HEK293T (cell line): ENCODE measurements at regions not wholly inside any gene's neighbourhood (a gene's known extent, or its start where the extent isn't known, plus 50 kb on each side); places are given as distances from the start of the nearest gene placed in this dataset.

Experiments
- CTCF ChIA-PET: fragments of 350-600 bp; formaldehyde crosslinking; extraction: SDS; loops from one replicate; lab custom pipeline; 2021; ENCODE audit warnings: antibody characterized with exemption, inconsistent platforms; lab: Yijun Ruan, JAX
- POLR2A ChIA-PET: fragments of 350-600 bp; formaldehyde crosslinking; extraction: SDS; loops from one replicate; lab custom pipeline; 2020; ENCODE audit warnings: antibody characterized with exemption, inconsistent platforms; lab: Yijun Ruan, JAX
- DNase-seq: peaks from one replicate; pipeline ENCODE4 v3.0.0; 2012; ENCODE audit warnings: mixed read lengths; ENCODE audit errors: extremely low spot score
- ARNT ChIP-seq: fragments of 450-650 bp; IDR thresholded peaks from 2 replicates; pipeline ENCODE4 v1.6.1; 2017; ENCODE audit warnings: mild to moderate bottlenecking
- BHLHE40 ChIP-seq: fragments of 450-650 bp; IDR thresholded peaks from 2 replicates; pipeline ENCODE4 v1.6.1; 2016; ENCODE audit warnings: mild to moderate bottlenecking, moderate library complexity, borderline replicate concordance
- CTBP1 ChIP-seq: fragments of 450-650 bp; IDR thresholded peaks from 2 replicates; pipeline ENCODE4 v1.6.1; 2016; ENCODE audit warnings: borderline replicate concordance
- ELF4 ChIP-seq: fragments of 450-650 bp; IDR thresholded peaks from 2 replicates; pipeline ENCODE4 v1.6.1; 2017; ENCODE audit warnings: antibody characterized with exemption
- FOXA1 ChIP-seq: fragments of 450-650 bp; IDR thresholded peaks from 2 replicates; pipeline ENCODE4 v1.6.1; 2016; ENCODE audit warnings: mild to moderate bottlenecking
- FOXK2 ChIP-seq: fragments of 450-650 bp; IDR thresholded peaks from 2 replicates; pipeline ENCODE4 v1.6.1; 2016; ENCODE audit warnings: mild to moderate bottlenecking
- FOXM1 ChIP-seq: fragments of 450-650 bp; IDR thresholded peaks from 2 replicates; pipeline ENCODE4 v1.6.1; 2017; ENCODE audit warnings: mild to moderate bottlenecking, borderline replicate concordance
- HDGF ChIP-seq: fragments of 450-650 bp; IDR thresholded peaks from 2 replicates; pipeline ENCODE4 v1.6.1; 2017; ENCODE audit warnings: antibody characterized with exemption, borderline replicate concordance
- L3MBTL2 ChIP-seq: fragments of 450-650 bp; conservative IDR thresholded peaks from 2 replicates; pipeline ENCODE4 v1.6.1; 2016; ENCODE audit warnings: mild to moderate bottlenecking
- LEF1 ChIP-seq: fragments of 450-650 bp; IDR thresholded peaks from 2 replicates; pipeline ENCODE4 v1.6.1; 2017; ENCODE audit warnings: mild to moderate bottlenecking, borderline replicate concordance
- NFRKB ChIP-seq: fragments of 450-650 bp; IDR thresholded peaks from 2 replicates; pipeline ENCODE4 v1.6.1; 2016; ENCODE audit warnings: mild to moderate bottlenecking, moderate library complexity
- SP1 ChIP-seq: fragments of 450-650 bp; IDR thresholded peaks from 2 replicates; pipeline ENCODE4 v1.6.1; 2017
- SUZ12 ChIP-seq: fragments of 450-650 bp; IDR thresholded peaks from 2 replicates; pipeline ENCODE4 v1.6.1; 2016; ENCODE audit warnings: mild to moderate bottlenecking
- TARDBP ChIP-seq: fragments of 450-650 bp; IDR thresholded peaks from 2 replicates; pipeline ENCODE4 v1.6.1; 2016
- ZNF384 ChIP-seq: fragments of 450-650 bp; IDR thresholded peaks from 2 replicates; pipeline ENCODE4 v1.6.1; 2016
- TF ChIP-seq, protein P1 (sequence below): fragments of 450-650 bp; IDR thresholded peaks from 2 replicates; pipeline ENCODE4 v1.6.1; 2016

GRCh38 chr1:177854951-177855350 is 114.9 kb downstream of the SEC16B start:
- POLR2A ChIA-PET, result no interaction called here
- no peak for DNase-seq
- TF ChIP-seq ARNT (no peak), NFRKB (no peak), CTBP1 (no peak), TARDBP (no peak), SUZ12 (no peak), FOXA1 (no peak), BHLHE40 (no peak), HDGF (no peak), LEF1 (no peak), ZNF384 (no peak), SP1 (no peak), FOXK2 (no peak), L3MBTL2 (no peak), ELF4 (no peak)
- TF ChIP-seq, protein P1, sequence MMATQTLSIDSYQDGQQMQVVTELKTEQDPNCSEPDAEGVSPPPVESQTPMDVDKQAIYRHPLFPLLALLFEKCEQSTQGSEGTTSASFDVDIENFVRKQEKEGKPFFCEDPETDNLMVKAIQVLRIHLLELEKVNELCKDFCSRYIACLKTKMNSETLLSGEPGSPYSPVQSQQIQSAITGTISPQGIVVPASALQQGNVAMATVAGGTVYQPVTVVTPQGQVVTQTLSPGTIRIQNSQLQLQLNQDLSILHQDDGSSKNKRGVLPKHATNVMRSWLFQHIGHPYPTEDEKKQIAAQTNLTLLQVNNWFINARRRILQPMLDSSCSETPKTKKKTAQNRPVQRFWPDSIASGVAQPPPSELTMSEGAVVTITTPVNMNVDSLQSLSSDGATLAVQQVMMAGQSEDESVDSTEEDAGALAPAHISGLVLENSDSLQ, result no peak
- CTCF ChIA-PET, result no interaction called here

DNA sequence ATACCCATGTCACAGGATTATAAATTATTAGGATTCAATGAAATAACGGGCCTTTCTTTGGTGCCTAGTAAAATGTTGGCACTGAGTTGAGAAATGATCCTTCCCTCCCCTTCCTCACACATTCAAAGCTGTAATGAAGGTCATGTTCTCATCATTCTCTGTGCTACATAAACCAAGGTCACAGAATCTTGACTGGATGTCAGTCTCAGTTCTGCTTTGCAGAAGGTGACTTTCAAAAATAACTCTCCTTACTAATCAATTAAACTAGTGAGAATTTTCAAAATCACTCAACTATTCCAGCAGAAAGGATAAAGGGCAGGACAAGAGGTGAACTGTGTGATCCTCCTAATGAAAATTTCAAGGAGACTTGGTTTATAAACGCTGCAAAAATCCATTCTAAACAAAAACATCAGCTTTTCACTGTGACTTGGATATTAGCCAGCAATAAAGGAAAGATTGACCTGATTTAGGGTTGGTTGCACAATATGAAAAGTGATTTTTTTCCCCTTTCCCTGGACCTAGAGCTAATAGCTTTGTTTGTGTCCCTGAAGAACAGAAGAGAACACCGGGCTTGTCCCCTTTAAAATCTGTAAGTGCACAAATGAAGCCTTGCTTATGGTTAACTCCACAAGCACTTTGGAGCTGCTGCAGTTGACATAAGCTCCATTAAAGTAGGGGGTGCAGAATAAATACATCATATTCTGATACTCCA is 120.1 kb downstream of the SEC16B start:
- no peak for DNase-seq

DNA sequence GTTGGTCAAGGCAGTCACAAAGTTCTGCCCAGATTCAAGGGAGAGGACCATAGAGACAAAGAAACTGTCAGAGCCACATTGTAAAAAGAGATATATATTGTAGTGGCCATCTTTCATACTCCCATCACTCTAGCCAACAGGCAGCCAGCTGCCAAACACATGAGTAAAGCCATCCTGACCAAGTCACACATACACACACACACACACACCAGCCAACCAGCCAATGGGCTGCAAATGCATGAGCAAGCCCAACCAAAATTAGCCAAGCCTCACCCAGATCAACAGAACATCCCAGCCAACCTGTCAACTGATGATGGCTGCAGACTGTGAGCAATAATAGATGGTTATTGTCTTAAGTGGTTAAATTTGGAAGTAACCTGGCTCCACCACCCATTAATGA is 120.7 kb downstream of the SEC16B start:
- TF ChIP-seq, protein P1, result no peak
- TF ChIP-seq SP1, result no peak
- TF ChIP-seq ELF4, result no peak
- TF ChIP-seq HDGF, result no peak
- no peak for TF ChIP-seq SUZ12
- TF ChIP-seq ZNF384, result no peak
- no peak for TF ChIP-seq LEF1
- TF ChIP-seq ARNT, result no peak
- TF ChIP-seq CTBP1, result no peak
- no peak for TF ChIP-seq L3MBTL2
- TF ChIP-seq FOXM1, result no peak
- TF ChIP-seq FOXK2, result no peak
- no peak for TF ChIP-seq TARDBP
- no peak for TF ChIP-seq BHLHE40
- TF ChIP-seq NFRKB, result no peak
- TF ChIP-seq FOXA1, result no peak
- DNase-seq, result no peak
- ChIA-PET POLR2A (no interaction called here), CTCF (no interaction called here)

More for the DNA sequence above, 120.1 kb downstream of the SEC16B start:
- ChIA-PET POLR2A (no interaction called here), CTCF (no interaction called here)
- TF ChIP-seq HDGF, result no peak
- TF ChIP-seq ARNT, result no peak
- TF ChIP-seq LEF1, result no peak
- no peak for TF ChIP-seq SP1
- no peak for TF ChIP-seq FOXA1
- no peak for TF ChIP-seq L3MBTL2
- no peak for TF ChIP-seq ZNF384
- no peak for TF ChIP-seq TARDBP
- no peak for TF ChIP-seq CTBP1
- TF ChIP-seq ELF4, result no peak
- TF ChIP-seq FOXM1, result no peak
- no peak for TF ChIP-seq BHLHE40
- no peak for TF ChIP-seq SUZ12

DNA sequence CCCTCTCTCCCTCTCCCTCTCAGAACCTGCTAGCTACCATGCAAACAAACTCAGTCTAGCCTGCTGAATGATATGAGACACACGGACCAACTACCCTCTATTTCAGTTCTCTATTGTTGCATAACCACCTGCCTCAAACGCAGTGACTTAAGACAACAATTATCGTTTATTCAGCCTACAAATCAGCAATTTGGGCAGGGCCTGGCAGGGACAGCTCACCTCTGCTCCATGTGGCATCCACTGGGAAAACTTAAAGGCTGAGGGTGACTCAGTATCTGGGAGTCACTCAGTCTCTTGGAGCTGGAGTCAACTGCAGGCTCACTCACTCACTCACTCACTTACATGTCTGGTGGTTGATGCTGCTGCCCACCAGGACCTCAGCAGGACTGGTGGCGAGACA is 121.3 kb downstream of the SEC16B start:
- ChIA-PET POLR2A (no interaction called here), CTCF (no interaction called here)
- TF ChIP-seq L3MBTL2 (no peak), FOXK2 (no peak)
- DNase-seq, result no peak

GRCh38 chr1:177847843-177848242 is 122.0 kb downstream of the SEC16B start:
- ChIA-PET CTCF (no interaction called here), POLR2A (no interaction called here)
- DNase-seq, result no peak
- TF ChIP-seq HDGF, result no peak
- TF ChIP-seq SP1, result no peak
- TF ChIP-seq ZNF384, result no peak
- no peak for TF ChIP-seq ELF4
- no peak for TF ChIP-seq FOXA1
- TF ChIP-seq SUZ12, result no peak
- no peak for TF ChIP-seq TARDBP
- TF ChIP-seq, protein P1, result no peak
- TF ChIP-seq NFRKB, result no peak
- TF ChIP-seq LEF1, result no peak
- no peak for TF ChIP-seq ARNT
- TF ChIP-seq BHLHE40, result no peak
- no peak for TF ChIP-seq CTBP1
- no peak for TF ChIP-seq FOXM1
- TF ChIP-seq L3MBTL2, result no peak
- TF ChIP-seq FOXK2, result no peak

GRCh38 chr1:177838907-177839485 is 130.9 kb downstream of the SEC16B start:
- ChIA-PET POLR2A (no interaction called here), CTCF (no interaction called here)
- TF ChIP-seq ARNT (no peak), TARDBP (no peak), BHLHE40 (no peak), L3MBTL2 (no peak)
- no peak for DNase-seq

DNA sequence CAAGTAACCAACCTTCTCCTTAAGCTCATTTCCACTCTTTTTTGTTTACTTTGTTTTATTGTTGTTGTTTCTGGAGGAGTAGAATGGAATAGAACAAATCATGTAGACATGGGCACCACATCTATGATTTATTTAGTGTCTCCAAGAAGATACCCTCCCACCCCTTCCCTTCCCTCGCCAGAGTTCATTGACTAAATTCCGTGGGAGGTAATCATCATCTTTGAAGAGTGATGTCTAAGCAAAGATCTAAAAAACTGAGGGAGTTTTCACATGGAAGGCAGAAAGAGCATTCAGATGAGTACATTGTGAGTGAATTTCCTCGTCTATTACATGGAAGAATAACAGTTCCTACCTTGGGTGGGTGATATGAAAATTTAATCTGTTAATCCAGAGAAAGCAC is 136.2 kb downstream of the SEC16B start:
- no peak for TF ChIP-seq FOXK2
- TF ChIP-seq ZNF384, result no peak
- TF ChIP-seq FOXM1, result no peak
- no peak for TF ChIP-seq HDGF
- no peak for TF ChIP-seq TARDBP
- no peak for TF ChIP-seq ELF4
- no peak for TF ChIP-seq NFRKB
- no peak for TF ChIP-seq L3MBTL2
- TF ChIP-seq FOXA1, result no peak
- ChIA-PET CTCF (no interaction called here), POLR2A (no interaction called here)
- no peak for DNase-seq
